ENCODE measurements at regions not wholly inside any gene's neighbourhood (a gene's known extent, or its start where the extent isn't known, plus 50 kb on each side); places are given as distances from the start of the nearest gene placed in this dataset.

DNA sequence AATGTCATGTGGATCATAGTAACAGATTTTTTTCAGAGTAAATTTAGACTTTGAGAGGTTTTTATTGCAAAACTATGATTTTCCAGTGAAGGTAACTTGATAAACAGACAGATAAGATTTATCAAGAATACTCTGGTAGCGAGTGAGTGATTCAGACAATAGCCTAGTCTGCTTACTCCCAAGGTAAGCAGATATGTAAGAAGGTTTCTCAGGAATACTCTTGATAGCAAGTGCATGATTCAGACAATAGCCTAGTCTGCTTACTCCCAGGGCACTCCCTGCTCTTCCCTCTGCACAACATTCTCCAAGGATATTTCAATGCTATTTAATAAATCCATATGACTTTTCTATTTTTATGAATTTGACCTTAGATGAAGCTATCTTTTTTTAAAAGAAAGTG, 1881.5 kb downstream of the EFNA5 start:
- TF ChIP-seq POLR2A (IDR thresholded peaks at IDR 0.05) (no peak), CTCF (IDR thresholded peaks at IDR 0.05) (no peak), POLR2AphosphoS5 (IDR thresholded peaks at IDR 0.05) (no peak)
